ENCODE measurements at regions not wholly inside any gene's neighbourhood (a gene's known extent, or its start where the extent isn't known, plus 50 kb on each side); places are given as distances from the start of the nearest gene placed in this dataset.
"Not testable (repeated sequence)": the region's sequence is repeated elsewhere in the genome, so short reads cannot be mapped to it uniquely, and the experiment has no call there.

- ATAC-seq: no peak
- TF ChIP-seq POLR2A (IDR thresholded peaks at IDR 0.05): no peak
- no peak for TF ChIP-seq POLR2AphosphoS5 (IDR thresholded peaks at IDR 0.05)
- no peak for TF ChIP-seq EP300 (IDR thresholded peaks at IDR 0.05)
- TF ChIP-seq CTCF (IDR thresholded peaks at IDR 0.05): no peak
- Histone ChIP-seq H3K27ac (no peak overlapping the region), H3K9me3 (no peaks in the 10 kb centered on the region), H3K4me1 (no peaks in the 10 kb centered on the region), H3K36me3 (no peaks in the 10 kb centered on the region), H3K4me3 (no peak overlapping the region), H3K27me3 (peaks cover 61% of the 10 kb centered on the region)
- 50 to 62% methylated on average over 1 to 3 of the region's 4 CpGs for WGBS, 2 donors (ENCODE audit: low coverage in 1 of 2)
Observed at GRCh38 chr11:45407226-45407625, 121.1 kb upstream of the SYT13 start.

GRCh38 chr11:45405916-45406670, 120.0 kb upstream of the SYT13 start:
- WGBS, 2 donors (ENCODE audit: low coverage in 1 of 2): 47 to 48% methylated on average over 2 of the region's 3 CpGs
- Histone ChIP-seq H3K27me3 (peaks cover 56% of the 10 kb centered on the region), H3K9me3 (no peaks in the 10 kb centered on the region), H3K27ac (no peak overlapping the region), H3K4me1 (no peaks in the 10 kb centered on the region), H3K36me3 (no peaks in the 10 kb centered on the region), H3K4me3 (no peak overlapping the region)
- no peak for ATAC-seq
- TF ChIP-seq EP300 (IDR thresholded peaks at IDR 0.05): no peak
- peak in 1 of 4 experiments; percentile 12 for TF ChIP-seq CTCF (IDR thresholded peaks at IDR 0.05)

- H3K36me3 ChIP-seq, ATAC-seq, H3K4me1 ChIP-seq, H3K4me3 ChIP-seq, H3K9me3 ChIP-seq, H3K27ac ChIP-seq: not testable (repeated sequence)
- H3K27me3 ChIP-seq: peaks cover 52% of the 10 kb centered on the region
- WGBS, 2 donors (ENCODE audit: low coverage in 1 of 2): 6 to 22% methylated on average over 1 of the region's 1 CpG
Observed at GRCh38 chr11:45403521-45403920, 117.4 kb upstream of the SYT13 start.

GRCh38 chr11:45402049-45402630, 116.0 kb upstream of the SYT13 start:
- Histone ChIP-seq H3K27ac (no peak overlapping the region), H3K36me3 (no peaks in the 10 kb centered on the region), H3K27me3 (peaks cover 43% of the 10 kb centered on the region), H3K4me1 (no peaks in the 10 kb centered on the region), H3K9me3 (no peaks in the 10 kb centered on the region), H3K4me3 (no peak overlapping the region)
- no peak for ATAC-seq
- WGBS, 2 donors (ENCODE audit: low coverage in 1 of 2): 81 to 83% methylated on average over 1 of the region's 1 CpG
- no peak for TF ChIP-seq POLR2AphosphoS5 (IDR thresholded peaks at IDR 0.05)
- no peak for TF ChIP-seq CTCF (IDR thresholded peaks at IDR 0.05)
- TF ChIP-seq EP300 (IDR thresholded peaks at IDR 0.05): no peak

GRCh38 chr11:45400591-45400990, 114.5 kb upstream of the SYT13 start:
- TF ChIP-seq CTCF (IDR thresholded peaks at IDR 0.05) (no peak), EP300 (IDR thresholded peaks at IDR 0.05) (no peak), POLR2A (IDR thresholded peaks at IDR 0.05) (no peak), POLR2AphosphoS5 (IDR thresholded peaks at IDR 0.05) (no peak)
- no peaks in the 10 kb centered on the region for H3K4me1 ChIP-seq
- WGBS, 2 donors (ENCODE audit: low coverage in 1 of 2): 55 to 66% methylated on average over 2 to 3 of the region's 8 CpGs
- H3K27ac ChIP-seq: no peak overlapping the region
- no peaks in the 10 kb centered on the region for H3K9me3 ChIP-seq
- H3K4me3 ChIP-seq: no peak overlapping the region
- no peak for ATAC-seq
- peaks cover 28% of the 10 kb centered on the region for H3K27me3 ChIP-seq
- no peaks in the 10 kb centered on the region for H3K36me3 ChIP-seq

Data from gastroesophageal sphincter (tissue), 4 donors.